Loucy (cell line): ENCODE measurements at regions not wholly inside any gene's neighbourhood (a gene's known extent, or its start where the extent isn't known, plus 50 kb on each side); places are given as distances from the start of the nearest gene placed in this dataset.

Source experiments
- H2AFZ ChIP-seq: fragments of 200-600 bp; sonication (generic); 2 replicates; pipeline ENCODE4 v1.6.0; 2016; ENCODE audit warnings: antibody characterized with exemption, mild to moderate bottlenecking, low read length, moderate library complexity
- H3F3A ChIP-seq: fragments of 200-600 bp; 2 replicates; pipeline ENCODE4 v1.6.0; 2016; ENCODE audit warnings: antibody characterized with exemption, low read depth, mild to moderate bottlenecking
- H3K27me3 ChIP-seq: fragments of 200-600 bp; sonication (generic); 2 replicates; pipeline ENCODE4 v1.6.1; 2014; ENCODE audit warnings: low read length, mild to moderate bottlenecking; ENCODE audit not compliant: insufficient read depth, poor library complexity, severe bottlenecking
- H3K36me3 ChIP-seq: fragments of 200-600 bp; sonication (generic); 2 replicates; pipeline ENCODE4 v1.6.1; 2016; ENCODE audit warnings: low read length; ENCODE audit not compliant: insufficient read depth
- H3K4me1 ChIP-seq: fragments of 200-600 bp; sonication (generic); 2 replicates; pipeline ENCODE4 v1.5.1; 2014; ENCODE audit warnings: low read length, mild to moderate bottlenecking; ENCODE audit not compliant: insufficient read depth, poor library complexity, severe bottlenecking
- H3K4me2 ChIP-seq: fragments of 200-600 bp; sonication (generic); 2 replicates; pipeline ENCODE4 v1.6.0; 2014; ENCODE audit warnings: antibody characterized with exemption, low read length, low read depth, mild to moderate bottlenecking; ENCODE audit not compliant: poor library complexity, severe bottlenecking
- H3K4me3 ChIP-seq: fragments of 200-600 bp; sonication (generic); 2 replicates; pipeline ENCODE4 v1.5.1; 2014; ENCODE audit warnings: low read length, mild to moderate bottlenecking, mixed read lengths; ENCODE audit not compliant: poor library complexity, severe bottlenecking
- H3K79me2 ChIP-seq: fragments of 200-600 bp; sonication (generic); 2 replicates; pipeline ENCODE4 v1.6.1; 2014; ENCODE audit warnings: low read length; ENCODE audit not compliant: insufficient read depth
- H3K9ac ChIP-seq: fragments of 200-600 bp; sonication (generic); 2 replicates; pipeline ENCODE4 v1.6.0; 2014; ENCODE audit warnings: mild to moderate bottlenecking, low read depth, low read length, moderate library complexity; ENCODE audit not compliant: poor library complexity, severe bottlenecking
- H3K9me2 ChIP-seq: fragments of 200-600 bp; sonication (generic); replicated peaks from 2 replicates; pipeline ENCODE4 v1.6.1; 2016; ENCODE audit warnings: low read depth, low read length, mixed read lengths
- H3K9me3 ChIP-seq: fragments of 200-600 bp; sonication (generic); 2 replicates; pipeline ENCODE4 v1.6.1; 2014; ENCODE audit warnings: mild to moderate bottlenecking, antibody characterized with exemption, low read length, low read depth; ENCODE audit not compliant: insufficient read depth
- H4K20me1 ChIP-seq: fragments of 200-600 bp; sonication (generic); 2 replicates; pipeline ENCODE4 v1.6.0; 2014; ENCODE audit warnings: antibody characterized with exemption, low read length, mild to moderate bottlenecking; ENCODE audit not compliant: insufficient read depth, poor library complexity, severe bottlenecking
- CTCF ChIP-seq: fragments of 200-600 bp; sonication (generic); conservative IDR thresholded peaks from 2 replicates; pipeline ENCODE4 v1.5.1; 2014; ENCODE audit warnings: mild to moderate bottlenecking, antibody characterized with exemption, low read length
- EZH2phosphoT487 ChIP-seq: fragments of 200-600 bp; IDR thresholded peaks from 2 replicates; pipeline ENCODE4 v1.6.1; 2018; ENCODE audit warnings: antibody characterized with exemption, mild to moderate bottlenecking, moderate library complexity, borderline replicate concordance

DNA sequence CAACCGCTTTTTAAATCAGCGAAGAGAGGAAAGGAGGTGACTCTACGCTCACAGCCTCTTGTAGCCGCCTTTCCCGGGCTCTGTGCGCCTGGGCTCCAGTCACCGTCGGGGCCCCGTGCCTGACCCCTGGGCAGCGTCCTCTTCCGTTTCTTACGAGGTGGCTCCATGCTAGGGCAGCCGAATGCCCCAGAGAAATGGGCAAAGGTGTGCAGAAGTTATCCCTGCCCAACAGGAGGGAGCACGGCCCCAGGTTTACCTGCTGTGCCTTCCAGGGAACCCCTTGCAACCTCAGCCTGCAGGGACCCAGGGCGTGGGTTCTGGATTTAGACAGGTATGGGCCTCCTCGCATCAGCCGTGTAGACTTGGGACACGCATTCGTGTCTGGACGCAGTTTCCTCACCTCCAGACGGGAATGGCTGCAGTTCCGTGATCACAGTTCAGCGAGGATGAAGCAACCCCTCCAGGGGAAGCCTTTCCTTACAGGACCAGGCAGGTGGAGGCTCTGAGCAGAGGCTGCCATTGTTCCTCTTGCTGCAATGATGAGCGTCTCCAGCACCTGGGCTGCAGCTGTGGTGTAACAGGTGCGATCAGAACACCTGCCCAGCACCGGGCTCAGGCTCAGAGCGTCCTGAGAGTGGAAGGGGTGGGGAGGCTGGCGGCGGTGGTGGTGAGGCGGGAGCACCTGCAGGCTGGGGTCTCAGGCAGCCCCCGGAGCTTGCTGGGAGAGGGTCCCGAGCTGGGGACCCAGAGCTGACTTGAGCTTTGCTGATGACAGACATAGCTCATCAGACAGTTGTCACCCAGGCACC lies 81.3 kb upstream of the BHLHE23 start:
- no peak for TF ChIP-seq EZH2phosphoT487
- TF ChIP-seq CTCF = no peak
- Histone ChIP-seq H3K27me3 (no peaks in the 10 kb centered on the region), H3K4me2 (no peak overlapping the region), H3K9ac (no peak overlapping the region), H3K9me3 (no peaks in the 10 kb centered on the region), H2AFZ (no peak overlapping the region), H3K4me1 (no peaks in the 10 kb centered on the region), H3K4me3 (no peak overlapping the region), H4K20me1 (no peaks in the 10 kb centered on the region), H3K79me2 (no peaks in the 10 kb centered on the region), H3F3A (no peaks in the 10 kb centered on the region), H3K9me2 (no peaks in the 10 kb centered on the region), H3K36me3 (no peaks in the 10 kb centered on the region)

GRCh38 chr20:63087236-63087871 lies 80.6 kb upstream of the BHLHE23 start:
- no peaks in the 10 kb centered on the region for H3K27me3 ChIP-seq
- H3K9me2 ChIP-seq = no peaks in the 10 kb centered on the region
- H4K20me1 ChIP-seq = no peaks in the 10 kb centered on the region
- H3K4me3 ChIP-seq = no peak overlapping the region
- no peaks in the 10 kb centered on the region for H3K9me3 ChIP-seq
- no peaks in the 10 kb centered on the region for H3K4me1 ChIP-seq
- TF ChIP-seq EZH2phosphoT487 (no peak), CTCF (no peak)
- no peak overlapping the region for H3K9ac ChIP-seq
- no peaks in the 10 kb centered on the region for H3F3A ChIP-seq
- H3K36me3 ChIP-seq = no peaks in the 10 kb centered on the region
- H3K79me2 ChIP-seq = no peaks in the 10 kb centered on the region
- H3K4me2 ChIP-seq = no peak overlapping the region
- H2AFZ ChIP-seq = no peak overlapping the region

DNA sequence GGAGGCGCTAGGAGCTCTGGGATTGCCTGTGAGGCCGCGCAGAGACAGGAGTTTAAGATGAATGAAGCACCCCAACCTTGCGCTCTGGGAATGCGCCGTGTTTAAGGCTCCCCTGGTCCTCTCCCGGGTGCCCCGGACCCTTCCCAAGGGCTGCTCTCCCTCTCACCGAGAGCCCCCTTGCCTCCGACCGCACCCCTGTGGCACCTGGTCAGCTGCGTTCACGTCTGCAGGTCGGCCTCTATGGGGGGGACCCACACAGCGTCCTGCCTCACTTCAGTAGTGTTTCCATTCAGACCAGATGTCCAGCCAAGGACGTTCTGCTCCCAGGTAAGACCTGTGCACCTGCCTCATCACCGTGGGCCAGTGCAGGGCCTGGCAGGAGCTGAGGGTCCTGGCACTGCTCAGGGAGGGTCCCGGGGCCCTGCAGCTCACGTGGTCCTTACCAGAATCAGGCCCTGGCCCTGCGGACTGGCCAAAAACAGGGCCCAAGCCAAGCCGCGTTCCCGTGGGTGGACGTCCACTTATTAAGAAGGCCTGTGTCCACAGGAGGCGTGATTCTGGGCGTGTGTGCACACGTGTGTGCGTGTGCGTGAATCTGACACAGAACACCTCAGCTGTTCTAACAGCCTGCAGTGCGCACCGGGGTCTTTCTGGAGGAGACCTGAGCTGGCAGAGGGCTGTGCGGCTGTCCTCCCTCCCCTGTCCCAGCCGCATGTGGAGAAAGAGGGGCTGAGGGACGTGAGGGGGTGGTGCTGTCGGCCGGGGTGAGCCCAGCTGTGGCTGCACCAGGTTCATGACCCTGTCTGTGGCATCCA lies 79.9 kb upstream of the BHLHE23 start:
- H3K27me3 ChIP-seq = no peaks in the 10 kb centered on the region
- H3K9me2 ChIP-seq = no peaks in the 10 kb centered on the region
- H3F3A ChIP-seq = no peaks in the 10 kb centered on the region
- H3K36me3 ChIP-seq = no peaks in the 10 kb centered on the region
- no peaks in the 10 kb centered on the region for H3K79me2 ChIP-seq
- no peaks in the 10 kb centered on the region for H4K20me1 ChIP-seq
- no peaks in the 10 kb centered on the region for H3K4me1 ChIP-seq
- H2AFZ ChIP-seq = no peak overlapping the region
- H3K4me3 ChIP-seq = no peak overlapping the region
- TF ChIP-seq EZH2phosphoT487 (no peak), CTCF (no peak)
- H3K4me2 ChIP-seq = no peak overlapping the region
- H3K9ac ChIP-seq = no peak overlapping the region
- H3K9me3 ChIP-seq = no peaks in the 10 kb centered on the region
